ENCODE measurements at regions not wholly inside any gene's neighbourhood (a gene's known extent, or its start where the extent isn't known, plus 50 kb on each side); places are given as distances from the start of the nearest gene placed in this dataset.

DNA sequence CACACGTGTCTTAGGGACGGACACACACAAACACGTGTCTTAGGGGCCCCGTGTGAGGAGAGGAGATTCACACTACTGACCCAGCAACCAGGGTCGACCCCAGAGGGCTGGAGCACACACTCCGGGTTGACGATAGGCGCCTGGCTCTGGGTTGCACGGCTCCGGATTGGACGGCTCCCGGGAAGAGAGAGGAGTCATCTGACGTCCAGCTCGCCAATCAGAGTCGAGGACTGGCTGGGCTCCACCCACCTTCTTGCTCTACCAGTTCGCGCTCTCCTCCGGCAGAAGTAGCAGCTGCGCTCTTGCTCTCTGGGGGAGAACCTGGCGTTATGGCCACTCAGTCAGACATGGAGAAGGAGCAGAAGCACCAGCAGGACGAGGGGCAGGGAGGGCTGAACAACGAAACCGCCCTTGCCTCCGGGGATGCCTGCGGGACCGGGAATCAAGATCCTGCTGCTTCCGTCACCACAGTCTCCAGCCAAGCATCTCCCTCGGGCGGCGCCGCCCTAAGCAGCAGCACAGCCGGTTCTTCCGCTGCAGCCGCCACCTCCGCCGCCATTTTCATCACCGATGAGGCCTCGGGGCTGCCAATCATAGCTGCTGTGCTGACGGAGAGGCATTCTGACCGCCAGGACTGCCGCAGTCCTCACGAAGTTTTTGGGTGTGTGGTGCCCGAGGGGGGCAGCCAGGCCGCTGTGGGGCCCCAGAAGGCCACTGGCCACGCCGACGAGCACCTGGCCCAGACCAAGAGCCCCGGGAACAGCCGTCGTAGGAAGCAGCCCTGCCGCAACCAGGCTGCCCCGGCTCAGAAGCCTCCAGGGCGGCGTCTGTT lies 74.3 kb downstream of the NUDT10 start:
- in situ Hi-C loops (cut with MboI; ENCODE audit: low sequenced_read_pairs, unreplicated experiment) = no loop called here
- TF ChIP-seq CTCF (IDR thresholded peaks at IDR 0.05; ENCODE audit: borderline replicate concordance, control extremely low read depth, extremely low read depth, insufficient read depth, missing control alignments) = no peak
- DNase-seq (ENCODE audit: low spot score) = no peak

DNA sequence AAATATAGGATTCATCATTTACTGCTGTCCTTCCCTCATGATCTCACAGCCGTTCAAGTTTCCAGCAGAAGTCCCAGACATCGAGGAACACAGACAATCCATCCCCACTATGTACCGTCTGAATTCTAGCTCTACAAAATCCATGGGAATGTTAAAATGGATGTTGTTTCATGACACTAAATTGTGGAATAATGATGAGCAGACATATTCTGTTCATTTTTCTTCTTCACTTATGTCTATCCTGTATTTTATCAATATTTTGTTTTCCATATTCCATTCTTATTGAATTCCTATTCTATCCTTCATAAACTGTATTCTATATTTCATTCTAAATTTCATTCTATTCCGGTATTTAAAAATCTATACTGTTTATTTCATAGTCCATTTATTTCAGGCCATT lies 71.8 kb downstream of the NUDT10 start:
- in situ Hi-C loops (cut with MboI; ENCODE audit: low sequenced_read_pairs, unreplicated experiment) = no loop called here
- no peak for DNase-seq (ENCODE audit: low spot score)
- no peak for TF ChIP-seq CTCF (IDR thresholded peaks at IDR 0.05; ENCODE audit: borderline replicate concordance, control extremely low read depth, extremely low read depth, insufficient read depth, missing control alignments)

DNA sequence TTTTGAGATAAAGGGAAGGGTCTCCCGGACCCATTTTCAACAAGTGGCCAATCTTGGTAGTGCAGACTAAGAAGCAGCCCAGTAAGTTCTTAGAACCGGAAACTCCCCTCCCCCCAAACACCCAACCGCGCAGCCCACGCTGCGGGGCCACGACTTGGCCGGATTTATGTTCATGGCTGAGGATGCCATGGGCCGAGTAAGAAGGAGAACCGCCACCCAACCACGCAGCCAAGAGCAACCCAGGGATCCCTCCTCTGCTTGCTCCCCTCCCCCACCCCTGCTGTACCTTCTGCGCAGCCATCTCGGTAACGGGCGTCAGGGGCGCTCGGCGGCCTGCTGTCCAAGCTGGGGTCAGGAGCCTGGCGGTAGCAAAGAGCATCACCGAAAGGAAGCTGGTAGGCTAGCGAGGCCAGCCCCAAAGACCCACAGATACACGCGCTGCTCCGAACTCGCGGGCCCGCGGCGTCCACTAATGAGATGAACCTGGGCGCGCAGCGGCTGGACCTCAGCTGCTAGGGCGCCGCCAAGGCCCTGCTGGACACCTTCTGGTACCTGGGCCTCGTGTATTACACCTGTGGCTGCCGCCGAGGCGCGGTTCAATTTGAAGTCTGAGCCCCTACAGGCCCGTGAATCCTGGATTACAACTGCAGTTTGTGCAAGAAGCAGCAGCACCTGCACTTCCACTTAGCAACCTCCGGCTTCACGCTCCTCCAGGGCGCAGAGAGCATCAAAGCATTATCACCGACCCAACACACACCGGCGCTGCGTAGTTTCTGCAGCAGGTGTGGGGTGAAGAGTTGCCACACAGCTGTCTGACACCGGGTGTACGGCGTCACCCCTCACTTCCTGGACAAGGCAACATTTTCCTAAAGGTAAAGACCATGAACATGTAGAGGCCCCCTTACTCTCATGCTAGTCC lies 63.4 kb downstream of the NUDT10 start:
- in situ Hi-C loops (cut with MboI; ENCODE audit: low sequenced_read_pairs, unreplicated experiment) = no loop called here
- DNase-seq (ENCODE audit: low spot score) = no peak

DNA sequence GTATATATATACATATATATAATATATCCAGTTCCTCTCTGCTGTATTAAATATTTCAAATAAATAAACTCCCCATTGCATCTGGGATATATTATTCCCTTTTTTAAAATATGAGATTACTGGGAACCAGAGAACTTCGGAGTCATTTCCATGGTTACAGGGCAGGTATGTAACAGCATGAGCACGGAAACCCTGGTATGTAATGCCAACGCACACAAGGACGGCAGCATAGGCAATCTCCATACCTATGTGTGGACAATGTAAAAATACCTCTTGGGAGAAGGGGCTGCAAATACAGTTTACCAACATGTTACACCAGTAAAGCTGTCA lies 62.8 kb downstream of the NUDT10 start:
- no peak for TF ChIP-seq CTCF (IDR thresholded peaks at IDR 0.05; ENCODE audit: borderline replicate concordance, control extremely low read depth, extremely low read depth, insufficient read depth, missing control alignments)
- in situ Hi-C loops (cut with MboI; ENCODE audit: low sequenced_read_pairs, unreplicated experiment) = no loop called here
- DNase-seq (ENCODE audit: low spot score) = no peak

More for the DNA sequence above, 63.4 kb downstream of the NUDT10 start:
- no peak for TF ChIP-seq CTCF (IDR thresholded peaks at IDR 0.05; ENCODE audit: borderline replicate concordance, control extremely low read depth, extremely low read depth, insufficient read depth, missing control alignments)

Measured in GM13976 (cell line).